Activated T-helper 2 cell treated with anti-CD3 and anti-CD28 coated beads, Interferon-gamma antibody, Interleukin-2, Interleukin-4, amounts not matched to agents 10 μg/mL and 5 μg/mL and 100 μg/mL, durations not matched to agents 14 hours and 24 hours and 36 hours (primary cell): ENCODE measurements at regions not wholly inside any gene's neighbourhood (a gene's known extent, or its start where the extent isn't known, plus 50 kb on each side); places are given as distances from the start of the nearest gene placed in this dataset.

Source experiments
- DNase-seq: peaks from one replicate; pipeline ENCODE4 v3.0.0; 2021; ENCODE audit warnings: low spot score
- H3K27ac Mint-ChIP-seq: one replicate; pipeline ENCODE4 v1.8.0; 2021; ENCODE audit warnings: mixed read lengths
- H3K27me3 Mint-ChIP-seq: one replicate; pipeline ENCODE4 v1.8.0; 2021; ENCODE audit warnings: low read depth, mixed read lengths
- H3K36me3 Mint-ChIP-seq: one replicate; pipeline ENCODE4 v1.8.0; 2021; ENCODE audit warnings: low read depth, mixed read lengths
- H3K4me1 Mint-ChIP-seq: one replicate; pipeline ENCODE4 v1.8.0; 2021; ENCODE audit warnings: low read depth, mixed read lengths
- H3K4me3 Mint-ChIP-seq: one replicate; pipeline ENCODE4 v1.8.0; 2021; ENCODE audit warnings: low read depth, mild to moderate bottlenecking, moderate library complexity, mixed read lengths
- H3K9me3 Mint-ChIP-seq: one replicate; pipeline ENCODE4 v1.8.0; 2021; ENCODE audit warnings: mixed read lengths
- intact Hi-C: fragments of 100-400 bp; cut with micrococcal nuclease; formaldehyde crosslinking; loops from one replicate; pipeline ENCODE4 v1.15.1; 2023

DNA sequence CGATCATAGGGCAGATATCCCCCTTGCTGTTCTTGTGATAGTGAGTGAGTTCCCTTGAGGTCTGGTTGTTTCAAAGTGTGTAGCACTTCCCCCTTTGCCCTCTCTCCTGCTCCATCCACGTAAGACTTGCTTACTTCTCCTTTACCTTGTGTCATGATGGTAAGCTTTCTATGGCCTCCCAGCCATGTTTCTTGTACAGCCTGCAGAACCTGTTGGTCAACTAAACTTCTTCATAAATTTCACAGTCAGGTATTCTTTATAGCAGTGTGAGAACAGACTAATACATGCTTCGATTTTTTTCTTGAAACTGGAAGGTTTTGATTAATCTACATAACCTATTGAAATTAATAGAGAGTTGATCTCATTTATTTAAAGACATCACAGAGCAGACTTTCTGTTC lies 302.5 kb upstream of the PBX1 start:
- peaks cover 39% of the 10 kb centered on the region for H3K9me3 Mint-ChIP-seq
- H3K36me3 Mint-ChIP-seq, result no peaks in the 10 kb centered on the region
- intact Hi-C loops, result no loop called here
- H3K4me3 Mint-ChIP-seq, result no peak overlapping the region
- no peak for DNase-seq
- no peaks in the 10 kb centered on the region for H3K27me3 Mint-ChIP-seq
- H3K4me1 Mint-ChIP-seq, result no peaks in the 10 kb centered on the region
- H3K27ac Mint-ChIP-seq, result no peak overlapping the region

- no peak for DNase-seq
- H3K4me3 Mint-ChIP-seq, result no peak overlapping the region
- no peak overlapping the region for H3K27ac Mint-ChIP-seq
- no peaks in the 10 kb centered on the region for H3K36me3 Mint-ChIP-seq
- peaks cover 26% of the 10 kb centered on the region for H3K9me3 Mint-ChIP-seq
- intact Hi-C loops, result no loop called here
- no peaks in the 10 kb centered on the region for H3K27me3 Mint-ChIP-seq
- H3K4me1 Mint-ChIP-seq, result no peaks in the 10 kb centered on the region
Observed at GRCh38 chr1:164261691-164262240, 297.2 kb upstream of the PBX1 start.

- Mint-ChIP-seq H3K4me3 (no peak overlapping the region), H3K9me3 (peaks cover 19% of the 10 kb centered on the region), H3K27me3 (no peaks in the 10 kb centered on the region), H3K27ac (no peak overlapping the region), H3K4me1 (no peaks in the 10 kb centered on the region), H3K36me3 (no peaks in the 10 kb centered on the region)
- intact Hi-C loops, result no loop called here
- no peak for DNase-seq
Observed at GRCh38 chr1:164263540-164263939, 295.4 kb upstream of the PBX1 start.

GRCh38 chr1:164265232-164265631 lies 293.8 kb upstream of the PBX1 start:
- intact Hi-C loops, result no loop called here
- DNase-seq, result no peak
- Mint-ChIP-seq H3K27ac (no peak overlapping the region), H3K36me3 (no peaks in the 10 kb centered on the region), H3K9me3 (peaks cover 19% of the 10 kb centered on the region), H3K27me3 (no peaks in the 10 kb centered on the region), H3K4me1 (no peaks in the 10 kb centered on the region), H3K4me3 (no peak overlapping the region)

GRCh38 chr1:164272156-164272555 lies 286.8 kb upstream of the PBX1 start:
- no peak overlapping the region for H3K4me3 Mint-ChIP-seq

DNA sequence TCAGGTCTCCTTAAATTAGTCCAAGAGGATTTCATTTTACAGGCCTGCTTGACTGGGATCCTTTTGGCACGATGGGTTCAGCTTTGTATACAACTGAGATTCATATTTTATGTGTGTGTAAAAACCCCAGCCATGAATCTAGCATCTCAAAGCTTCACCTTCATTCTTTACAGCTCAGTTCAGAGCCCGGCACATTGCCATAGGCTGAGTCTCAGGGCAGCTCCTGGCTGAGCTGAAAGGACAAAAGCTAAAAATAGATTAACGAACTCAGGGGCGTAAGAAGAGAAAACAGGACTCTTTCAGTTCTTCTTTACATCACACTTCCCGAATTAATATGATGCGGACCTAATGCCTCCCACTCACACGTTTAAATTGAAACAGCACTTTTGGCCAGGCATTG lies 262.8 kb upstream of the PBX1 start:
- intact Hi-C loops, result no loop called here
- no peaks in the 10 kb centered on the region for H3K36me3 Mint-ChIP-seq
- H3K4me1 Mint-ChIP-seq, result no peaks in the 10 kb centered on the region
- no peaks in the 10 kb centered on the region for H3K27me3 Mint-ChIP-seq
- H3K27ac Mint-ChIP-seq, result no peak overlapping the region
- DNase-seq, result no peak
- H3K4me3 Mint-ChIP-seq, result no peak overlapping the region
- peaks cover 22% of the 10 kb centered on the region for H3K9me3 Mint-ChIP-seq

More at GRCh38 chr1:164272156-164272555, 286.8 kb upstream of the PBX1 start:
- H3K27me3 Mint-ChIP-seq, result no peaks in the 10 kb centered on the region
- intact Hi-C loops, result no loop called here
- peaks cover 33% of the 10 kb centered on the region for H3K9me3 Mint-ChIP-seq
- H3K4me1 Mint-ChIP-seq, result no peaks in the 10 kb centered on the region
- H3K36me3 Mint-ChIP-seq, result no peaks in the 10 kb centered on the region
- DNase-seq, result no peak
- H3K27ac Mint-ChIP-seq, result no peak overlapping the region

DNA sequence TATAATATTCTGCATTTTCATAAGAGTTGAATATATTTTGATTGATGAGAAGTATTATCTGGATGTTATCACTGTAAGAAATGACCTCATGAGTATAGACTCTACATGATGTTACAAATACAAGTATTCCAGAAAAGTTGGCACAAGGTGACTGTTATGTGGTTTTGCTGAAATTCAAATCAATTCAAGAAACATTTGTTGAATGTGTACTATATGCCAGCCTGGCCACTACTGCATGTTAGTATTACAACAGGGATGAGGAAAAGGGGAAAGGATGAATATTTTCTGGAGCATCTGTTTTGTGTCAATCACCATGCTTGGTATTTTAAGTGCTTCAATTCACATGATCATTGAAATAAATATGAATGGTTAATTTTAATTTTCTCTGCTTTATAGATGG lies 250.9 kb upstream of the PBX1 start:
- H3K27me3 Mint-ChIP-seq, result no peaks in the 10 kb centered on the region
- intact Hi-C loops, result no loop called here
- H3K27ac Mint-ChIP-seq, result no peak overlapping the region
- no peaks in the 10 kb centered on the region for H3K36me3 Mint-ChIP-seq
- H3K9me3 Mint-ChIP-seq, result peaks cover 19% of the 10 kb centered on the region
- no peak overlapping the region for H3K4me3 Mint-ChIP-seq
- no peak for DNase-seq
- H3K4me1 Mint-ChIP-seq, result no peaks in the 10 kb centered on the region

- Mint-ChIP-seq H3K9me3 (peaks cover 15% of the 10 kb centered on the region), H3K27me3 (no peaks in the 10 kb centered on the region), H3K36me3 (no peaks in the 10 kb centered on the region), H3K4me1 (no peaks in the 10 kb centered on the region), H3K4me3 (no peak overlapping the region), H3K27ac (no peak overlapping the region)
- no peak for DNase-seq
- intact Hi-C loops, result no loop called here
Observed at GRCh38 chr1:164310166-164310565, 248.8 kb upstream of the PBX1 start.

DNA sequence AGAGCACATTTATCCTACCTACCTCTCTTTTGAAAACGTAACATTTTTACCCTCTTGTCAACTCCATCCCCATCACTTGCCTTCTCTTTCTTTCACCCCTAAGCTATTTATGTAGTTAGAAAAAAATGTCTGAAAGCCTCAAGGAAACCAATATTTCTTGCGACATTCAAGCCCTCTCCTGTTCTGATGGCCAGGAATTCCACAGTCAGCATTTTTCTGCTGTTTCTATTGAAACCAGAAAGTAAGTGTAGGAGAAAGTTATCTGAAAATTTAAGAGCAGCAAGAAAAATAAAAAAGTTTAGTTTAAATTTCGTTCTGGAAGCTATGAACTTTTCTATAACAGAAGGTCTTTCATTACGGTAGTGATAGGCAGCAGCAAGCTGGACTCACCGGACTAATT lies 247.6 kb upstream of the PBX1 start:
- H3K4me3 Mint-ChIP-seq, result no peak overlapping the region
- no peak for DNase-seq
- H3K36me3 Mint-ChIP-seq, result no peaks in the 10 kb centered on the region
- intact Hi-C loops, result no loop called here
- peaks cover 15% of the 10 kb centered on the region for H3K9me3 Mint-ChIP-seq
- H3K4me1 Mint-ChIP-seq, result no peaks in the 10 kb centered on the region
- no peaks in the 10 kb centered on the region for H3K27me3 Mint-ChIP-seq
- H3K27ac Mint-ChIP-seq, result no peak overlapping the region

GRCh38 chr1:164320790-164321731 lies 237.9 kb upstream of the PBX1 start:
- H3K36me3 Mint-ChIP-seq, result no peaks in the 10 kb centered on the region
- peaks cover 4% of the 10 kb centered on the region for H3K27me3 Mint-ChIP-seq
- DNase-seq, result no peak
- H3K4me3 Mint-ChIP-seq, result no peak overlapping the region
- peaks cover 5% of the 10 kb centered on the region for H3K9me3 Mint-ChIP-seq
- no peak overlapping the region for H3K27ac Mint-ChIP-seq
- no peaks in the 10 kb centered on the region for H3K4me1 Mint-ChIP-seq
- intact Hi-C loops, result no loop called here

- Mint-ChIP-seq H3K36me3 (no peaks in the 10 kb centered on the region), H3K4me1 (no peaks in the 10 kb centered on the region), H3K27ac (no peak overlapping the region), H3K4me3 (no peak overlapping the region), H3K9me3 (peaks cover 29% of the 10 kb centered on the region), H3K27me3 (peaks cover 1% of the 10 kb centered on the region)
- intact Hi-C loops, result no loop called here
- no peak for DNase-seq
Observed at GRCh38 chr1:164325786-164326185, 233.2 kb upstream of the PBX1 start.

- no peak for DNase-seq
- no peaks in the 10 kb centered on the region for H3K36me3 Mint-ChIP-seq
- H3K27me3 Mint-ChIP-seq, result no peaks in the 10 kb centered on the region
- H3K4me1 Mint-ChIP-seq, result no peaks in the 10 kb centered on the region
- H3K9me3 Mint-ChIP-seq, result peaks cover 19% of the 10 kb centered on the region
- no peak overlapping the region for H3K27ac Mint-ChIP-seq
- no peak overlapping the region for H3K4me3 Mint-ChIP-seq
- intact Hi-C loops, result no loop called here
Observed at GRCh38 chr1:164333387-164333786, 225.6 kb upstream of the PBX1 start.

DNA sequence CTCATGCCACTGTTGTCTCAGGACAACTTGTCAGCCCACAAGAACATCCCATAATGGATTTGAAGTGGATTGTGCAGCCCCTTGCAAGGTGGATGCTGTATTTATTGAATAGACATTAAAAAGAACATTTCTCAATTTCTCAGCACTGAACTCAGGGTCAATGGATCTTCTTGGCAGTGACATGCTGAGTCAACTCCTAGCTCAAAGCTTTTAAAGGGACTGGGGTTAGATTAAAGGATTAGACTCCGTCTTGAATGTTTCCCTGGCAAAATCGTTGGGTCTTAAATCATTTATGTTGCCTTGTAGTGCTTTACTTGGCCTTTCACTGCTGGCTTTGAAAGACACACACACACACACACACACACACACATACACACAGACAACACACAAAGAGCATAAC lies 221.6 kb upstream of the PBX1 start:
- Mint-ChIP-seq H3K9me3 (peaks cover 29% of the 10 kb centered on the region), H3K4me3 (no peak overlapping the region), H3K27me3 (no peaks in the 10 kb centered on the region), H3K27ac (no peak overlapping the region), H3K4me1 (no peaks in the 10 kb centered on the region), H3K36me3 (no peaks in the 10 kb centered on the region)
- intact Hi-C loops, result no loop called here
- no peak for DNase-seq
